ENCODE measurements at regions not wholly inside any gene's neighbourhood (a gene's known extent, or its start where the extent isn't known, plus 50 kb on each side); places are given as distances from the start of the nearest gene placed in this dataset.

DNA sequence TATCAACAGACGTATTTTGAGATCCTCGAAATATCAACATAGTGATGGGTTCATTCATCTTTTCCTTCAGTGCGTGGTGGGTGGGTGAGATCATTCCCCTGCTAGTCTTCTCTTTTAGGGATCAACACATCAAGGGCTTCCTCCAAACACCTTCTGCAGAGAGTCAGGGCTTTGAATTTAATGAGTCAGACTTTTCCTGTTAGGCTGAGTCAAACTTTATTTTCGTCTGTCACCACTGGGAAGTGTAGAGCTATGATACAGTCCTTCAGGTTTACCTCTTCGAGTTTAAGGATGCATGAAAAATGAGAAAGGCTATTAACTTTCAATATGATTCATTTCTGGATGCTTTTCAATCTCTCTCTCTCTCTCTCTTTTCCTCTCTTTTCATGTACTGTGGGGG is 189.1 kb downstream of the BMP2 start:
- ChIA-PET POLR2A (no interaction called here), CTCF (interaction anchor here (0.6 to 0.7 kb wide), 3 partner anchors 41 to 105 kb away, joined by 3 read pairs; no protein-coding TSS in a partner anchor)

GRCh38 chr20:6959900-6960312 is 192.4 kb downstream of the BMP2 start:
- no peak for TF ChIP-seq TARDBP (IDR thresholded peaks at IDR 0.05)
- TF ChIP-seq BHLHE40 (IDR thresholded peaks at IDR 0.05; ENCODE audit: borderline replicate concordance) = no peak
- TF ChIP-seq, protein P1, sequence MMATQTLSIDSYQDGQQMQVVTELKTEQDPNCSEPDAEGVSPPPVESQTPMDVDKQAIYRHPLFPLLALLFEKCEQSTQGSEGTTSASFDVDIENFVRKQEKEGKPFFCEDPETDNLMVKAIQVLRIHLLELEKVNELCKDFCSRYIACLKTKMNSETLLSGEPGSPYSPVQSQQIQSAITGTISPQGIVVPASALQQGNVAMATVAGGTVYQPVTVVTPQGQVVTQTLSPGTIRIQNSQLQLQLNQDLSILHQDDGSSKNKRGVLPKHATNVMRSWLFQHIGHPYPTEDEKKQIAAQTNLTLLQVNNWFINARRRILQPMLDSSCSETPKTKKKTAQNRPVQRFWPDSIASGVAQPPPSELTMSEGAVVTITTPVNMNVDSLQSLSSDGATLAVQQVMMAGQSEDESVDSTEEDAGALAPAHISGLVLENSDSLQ (IDR thresholded peaks at IDR 0.05) = peak; percentile 61
- no peak for TF ChIP-seq FOXK2 (IDR thresholded peaks at IDR 0.05)
- TF ChIP-seq SP1 (IDR thresholded peaks at IDR 0.05) = no peak
- peak; percentile 30; the same call in 1 of the 2 replicates for TF ChIP-seq CTBP1 (IDR thresholded peaks at IDR 0.05; ENCODE audit: borderline replicate concordance)
- no peak for TF ChIP-seq NFRKB (IDR thresholded peaks at IDR 0.05)
- no peak for TF ChIP-seq L3MBTL2 (conservative IDR thresholded peaks at IDR 0.05)
- POLR2A ChIA-PET = no interaction called here
- CTCF ChIA-PET = no interaction called here
- DNase-seq (ENCODE audit: extremely low spot score) = peak; percentile 13

More for the DNA sequence above, 189.1 kb downstream of the BMP2 start:
- DNase-seq (ENCODE audit: extremely low spot score) = no peak
- TF ChIP-seq BHLHE40 (IDR thresholded peaks at IDR 0.05; ENCODE audit: borderline replicate concordance) (no peak), FOXM1 (IDR thresholded peaks at IDR 0.05; ENCODE audit: borderline replicate concordance) (no peak), FOXA1 (IDR thresholded peaks at IDR 0.05) (no peak), NFRKB (IDR thresholded peaks at IDR 0.05) (no peak), CTBP1 (IDR thresholded peaks at IDR 0.05; ENCODE audit: borderline replicate concordance) (no peak), FOXK2 (IDR thresholded peaks at IDR 0.05) (no peak), SP1 (IDR thresholded peaks at IDR 0.05) (no peak), L3MBTL2 (conservative IDR thresholded peaks at IDR 0.05) (no peak), TARDBP (IDR thresholded peaks at IDR 0.05) (no peak)
- TF ChIP-seq, protein P1 (IDR thresholded peaks at IDR 0.05) = no peak

- ChIA-PET CTCF (no interaction called here), POLR2A (no interaction called here)
- TF ChIP-seq FOXK2 (IDR thresholded peaks at IDR 0.05) (no peak), ELF4 (IDR thresholded peaks at IDR 0.05) (no peak), NFRKB (IDR thresholded peaks at IDR 0.05) (no peak), CTBP1 (IDR thresholded peaks at IDR 0.05; ENCODE audit: borderline replicate concordance) (no peak), SUZ12 (IDR thresholded peaks at IDR 0.05) (no peak), BHLHE40 (IDR thresholded peaks at IDR 0.05; ENCODE audit: borderline replicate concordance) (no peak), L3MBTL2 (conservative IDR thresholded peaks at IDR 0.05) (no peak), HDGF (IDR thresholded peaks at IDR 0.05; ENCODE audit: borderline replicate concordance) (no peak)
- no peak for DNase-seq (ENCODE audit: extremely low spot score)
Observed at GRCh38 chr20:6966721-6967120, 199.2 kb downstream of the BMP2 start.

GRCh38 chr20:6974838-6975237 is 207.4 kb downstream of the BMP2 start:
- POLR2A ChIA-PET = no interaction called here
- DNase-seq (ENCODE audit: extremely low spot score) = no peak
- CTCF ChIA-PET = interaction anchor here (0.5 kb wide), 1 partner anchor 209 kb away, joined by 6 read pairs; no protein-coding TSS in a partner anchor
- TF ChIP-seq FOXM1 (IDR thresholded peaks at IDR 0.05; ENCODE audit: borderline replicate concordance) (no peak), ZNF384 (IDR thresholded peaks at IDR 0.05) (no peak)

GRCh38 chr20:6975311-6975710 is 207.8 kb downstream of the BMP2 start:
- ChIA-PET POLR2A (no interaction called here), CTCF (interaction anchor here (0.5 kb wide), 1 partner anchor 209 kb away, joined by 6 read pairs; no protein-coding TSS in a partner anchor)
- DNase-seq (ENCODE audit: extremely low spot score) = no peak
- TF ChIP-seq LEF1 (IDR thresholded peaks at IDR 0.05; ENCODE audit: borderline replicate concordance) (no peak), FOXM1 (IDR thresholded peaks at IDR 0.05; ENCODE audit: borderline replicate concordance) (no peak), CTBP1 (IDR thresholded peaks at IDR 0.05; ENCODE audit: borderline replicate concordance) (no peak), NFRKB (IDR thresholded peaks at IDR 0.05) (no peak)

DNA sequence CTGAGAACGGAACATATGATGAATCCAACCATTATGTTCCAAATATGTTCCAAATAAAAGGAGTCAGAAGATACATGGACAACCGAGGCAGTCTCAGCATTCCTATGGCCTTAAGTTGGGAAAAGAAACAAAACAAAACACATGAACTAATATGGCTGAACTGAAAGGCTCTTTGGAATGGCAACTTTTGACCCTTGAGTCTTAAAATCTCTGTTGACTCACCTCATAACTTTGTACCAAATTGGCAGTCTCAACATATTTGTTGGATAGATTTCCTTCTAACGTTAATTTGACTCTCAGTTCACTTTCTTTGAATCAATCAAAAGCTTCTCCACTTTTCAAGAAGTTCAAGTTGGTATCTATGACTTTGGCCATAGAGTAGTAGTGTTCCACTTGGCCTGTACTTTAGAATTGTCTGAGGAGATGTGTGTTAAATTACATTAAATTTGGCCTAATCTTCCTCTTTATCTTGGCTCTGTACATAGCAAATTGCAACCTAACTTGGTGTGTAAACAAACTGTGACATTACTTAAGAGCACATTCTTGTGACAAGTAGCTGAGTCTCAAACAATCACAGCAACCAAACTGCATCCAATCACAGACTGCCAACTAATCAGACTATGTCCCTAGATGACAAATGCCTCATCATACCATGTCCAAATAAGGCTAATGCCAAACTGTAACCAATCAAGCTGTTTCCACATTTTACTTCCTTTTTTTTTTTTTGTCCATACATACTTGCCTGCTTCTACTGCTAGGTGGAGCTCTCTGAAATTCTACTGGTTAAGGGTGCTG is 208.8 kb downstream of the BMP2 start:
- TF ChIP-seq SUZ12 (IDR thresholded peaks at IDR 0.05) (no peak), SP1 (IDR thresholded peaks at IDR 0.05) (no peak), NFRKB (IDR thresholded peaks at IDR 0.05) (no peak), L3MBTL2 (conservative IDR thresholded peaks at IDR 0.05) (no peak), LEF1 (IDR thresholded peaks at IDR 0.05; ENCODE audit: borderline replicate concordance) (no peak), TARDBP (IDR thresholded peaks at IDR 0.05) (no peak), ZNF384 (IDR thresholded peaks at IDR 0.05) (no peak), ARNT (IDR thresholded peaks at IDR 0.05) (no peak), FOXK2 (IDR thresholded peaks at IDR 0.05) (no peak)
- TF ChIP-seq, protein P1 (IDR thresholded peaks at IDR 0.05) = no peak
- no peak for DNase-seq (ENCODE audit: extremely low spot score)
- CTCF ChIA-PET = no interaction called here
- POLR2A ChIA-PET = no interaction called here

- ChIA-PET POLR2A (no interaction called here), CTCF (no interaction called here)
- TF ChIP-seq NFRKB (IDR thresholded peaks at IDR 0.05) (no peak), BHLHE40 (IDR thresholded peaks at IDR 0.05; ENCODE audit: borderline replicate concordance) (no peak)
- DNase-seq (ENCODE audit: extremely low spot score) = no peak
Observed at GRCh38 chr20:6979621-6980020, 212.1 kb downstream of the BMP2 start.
